RPMI8226 (cell line): ENCODE measurements at regions not wholly inside any gene's neighbourhood (a gene's known extent, or its start where the extent isn't known, plus 50 kb on each side); places are given as distances from the start of the nearest gene placed in this dataset.
"Not testable (repeated sequence)": the region's sequence is repeated elsewhere in the genome, so short reads cannot be mapped to it uniquely, and the experiment has no call there.

Source experiments
- DNase-seq: peaks from one replicate; pipeline ENCODE4 v3.0.0-alpha.2; 2015

- DNase-seq = no peak
Measured at GRCh38 chr4:158051401-158052235, 121.2 kb downstream of the GASK1B start.

DNA sequence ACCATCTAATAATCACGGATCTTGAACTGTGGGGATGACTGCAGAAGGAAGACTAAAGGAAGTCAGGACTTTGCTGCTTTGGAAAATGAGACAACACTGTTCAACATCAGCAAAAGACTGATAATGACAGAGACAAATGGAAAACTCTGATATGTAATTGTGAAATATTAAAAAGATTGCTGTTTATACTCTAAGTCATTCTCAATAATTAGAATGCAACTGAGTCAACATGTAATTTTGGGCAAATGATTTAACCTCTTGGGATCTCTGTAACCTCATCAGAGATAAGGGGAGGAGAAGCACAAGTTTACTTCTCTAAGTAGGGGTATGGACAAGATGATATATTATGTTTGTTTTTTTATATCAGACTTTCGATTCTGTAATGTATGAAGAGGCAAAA, 121.9 kb downstream of the GASK1B start:
- DNase-seq = no peak

GRCh38 chr4:158046345-158046744, 126.5 kb downstream of the GASK1B start:
- no peak for DNase-seq

DNA sequence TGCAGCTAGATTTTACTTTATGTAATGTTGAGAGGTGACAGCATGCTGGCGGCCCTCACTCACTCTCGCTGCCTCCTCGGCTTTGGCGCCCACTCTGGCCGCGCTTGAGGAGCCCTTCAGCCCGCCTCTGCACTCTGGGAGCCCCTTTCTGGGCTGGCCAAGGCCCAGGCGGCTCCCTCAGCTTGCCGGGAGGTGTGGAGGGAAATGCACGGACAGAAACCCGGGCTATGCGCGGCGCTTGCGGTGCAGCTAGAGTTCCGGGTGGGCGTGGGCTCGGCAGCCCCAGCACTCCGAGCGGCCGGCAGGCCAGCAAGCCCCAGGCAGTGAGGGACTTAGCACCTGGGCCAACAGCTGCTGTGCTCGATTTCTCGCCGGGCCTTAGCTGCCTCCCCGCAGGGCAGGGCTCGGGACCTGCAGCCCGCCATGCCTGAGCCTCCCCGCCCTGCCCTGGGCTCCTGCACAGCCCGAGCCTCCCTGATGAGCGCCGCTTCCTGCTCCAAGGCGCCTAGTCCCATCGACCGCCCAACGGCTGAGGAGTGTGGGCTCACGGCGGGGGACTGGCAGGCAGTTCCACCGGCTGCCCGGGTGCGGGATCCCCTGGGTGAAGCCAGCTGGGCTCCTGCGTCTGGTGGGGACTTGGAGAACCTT, 128.7 kb downstream of the GASK1B start:
- no peak for DNase-seq

DNA sequence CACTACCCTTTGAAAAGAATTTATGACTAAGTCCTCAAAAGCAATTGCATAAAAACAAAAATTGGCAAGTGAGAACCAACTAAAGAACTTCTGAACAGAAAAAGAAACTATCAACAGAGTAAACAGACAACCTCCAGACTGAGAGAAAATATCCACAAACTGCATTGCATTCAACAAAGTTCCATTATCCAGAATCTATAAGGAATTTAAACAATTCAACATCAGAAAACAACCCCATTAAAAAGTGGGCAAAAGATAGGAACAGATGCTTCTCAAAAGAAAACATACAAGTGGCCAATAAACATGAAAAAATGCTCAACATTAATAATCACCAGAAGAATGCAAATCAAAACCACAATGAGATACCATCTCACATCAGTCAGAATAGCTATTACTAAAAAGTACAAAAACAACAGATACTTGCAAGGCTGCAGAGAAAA, 130.2 kb downstream of the GASK1B start:
- DNase-seq = no peak

DNA sequence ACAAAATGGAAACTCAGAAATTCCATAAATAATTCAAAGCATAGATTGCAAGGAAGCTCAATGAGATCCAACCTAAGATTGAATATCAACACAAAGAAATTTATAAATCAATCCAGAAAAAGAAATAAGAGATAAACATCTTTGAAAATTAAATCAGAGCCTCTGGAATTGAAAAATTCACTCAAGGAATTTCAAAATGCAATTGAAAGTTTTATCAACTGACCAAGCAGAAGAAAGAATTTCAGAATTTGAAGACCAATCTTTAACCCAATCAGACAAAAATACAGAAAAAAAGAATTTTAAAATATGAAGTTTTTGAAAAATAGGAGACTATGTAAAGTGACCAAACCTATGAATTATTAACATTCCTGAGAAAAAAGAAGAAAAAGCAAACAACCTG, 134.1 kb downstream of the GASK1B start:
- DNase-seq = no peak

GRCh38 chr4:158036998-158037397, 135.8 kb downstream of the GASK1B start:
- DNase-seq = no peak

GRCh38 chr4:158035662-158036195, 137.1 kb downstream of the GASK1B start:
- no peak for DNase-seq

DNA sequence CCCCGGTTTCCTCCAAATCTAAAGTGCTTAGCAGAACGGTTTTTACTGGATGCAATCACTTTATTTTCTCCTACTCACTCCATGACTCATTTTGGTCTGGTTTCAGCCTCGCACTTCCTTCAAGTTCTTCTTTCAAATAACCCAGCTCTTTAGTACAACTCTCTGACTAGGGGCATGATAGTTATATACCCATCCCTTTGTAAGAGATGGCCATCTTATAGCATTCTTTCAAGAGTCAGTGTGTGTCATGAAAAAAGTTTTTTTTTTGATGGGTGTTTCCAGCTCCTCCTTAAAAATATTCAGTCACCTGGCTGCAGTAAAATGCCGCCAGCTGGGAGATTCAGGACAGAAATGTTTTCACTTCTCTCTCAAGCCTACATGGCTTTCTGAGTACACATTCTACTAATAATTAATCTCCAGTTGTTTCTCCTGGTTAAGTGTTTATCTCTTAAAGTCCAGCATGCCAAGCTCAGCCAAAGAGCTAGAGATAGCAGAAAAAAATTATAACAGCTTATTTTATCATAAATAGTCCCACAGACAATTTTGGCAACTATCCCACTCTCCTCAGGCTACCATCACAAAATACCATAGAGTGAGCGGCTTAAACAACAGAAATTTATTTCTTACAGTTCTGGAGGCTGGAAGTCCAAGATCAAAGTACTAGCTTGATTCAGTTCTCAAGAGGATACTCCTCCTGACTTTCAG, 139.3 kb downstream of the GASK1B start:
- no peak for DNase-seq

- DNase-seq = no peak
Measured at GRCh38 chr4:158032733-158033415, 140.0 kb downstream of the GASK1B start.

DNA sequence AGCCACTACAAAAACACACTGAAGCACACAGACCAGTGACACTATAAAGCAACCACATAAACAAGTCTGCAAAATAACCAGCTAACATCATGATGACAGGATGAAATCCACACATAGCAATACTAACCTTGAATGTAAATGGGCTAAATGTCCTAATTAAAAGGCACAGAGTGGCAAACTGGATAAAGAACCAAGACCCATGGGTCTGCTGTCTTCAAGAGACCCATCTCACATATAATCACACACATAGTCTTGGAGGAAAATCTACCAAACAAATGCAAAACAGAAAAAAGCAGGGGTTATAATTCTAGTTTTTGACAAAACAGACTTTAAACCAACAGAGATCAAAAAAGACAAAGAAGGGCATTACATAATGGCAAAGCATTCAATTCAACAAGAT, 144.4 kb downstream of the GASK1B start:
- DNase-seq = not testable (repeated sequence)

GRCh38 chr4:158025131-158025530, 147.7 kb downstream of the GASK1B start:
- no peak for DNase-seq

DNA sequence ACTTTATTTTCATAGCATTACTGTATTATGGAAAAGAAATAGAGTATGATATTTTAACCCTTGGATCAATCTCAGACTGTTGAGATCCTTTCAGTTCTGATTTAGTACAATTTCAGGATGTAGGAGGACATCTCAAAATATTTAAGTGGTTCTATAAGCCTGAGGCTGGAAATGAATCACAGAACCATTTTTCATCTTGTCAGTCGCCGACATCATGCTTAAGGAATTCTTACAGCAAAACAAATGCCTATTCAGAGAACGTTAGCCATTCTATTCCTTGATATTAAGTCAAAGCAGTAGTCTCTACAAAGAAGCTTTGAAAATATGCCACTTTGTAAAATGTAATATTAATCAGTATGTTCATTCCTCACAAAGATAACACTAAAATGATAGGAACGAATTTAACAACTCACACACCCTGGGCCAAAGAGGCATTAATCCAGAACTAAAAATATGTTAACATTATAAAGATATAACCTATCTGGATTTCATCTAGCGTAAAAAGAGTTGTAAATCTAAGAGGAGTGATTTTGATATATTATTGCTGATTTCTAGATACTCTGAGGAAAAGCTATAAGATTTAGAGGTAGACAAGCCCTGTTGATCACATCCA, 152.0 kb downstream of the GASK1B start:
- no peak for DNase-seq

DNA sequence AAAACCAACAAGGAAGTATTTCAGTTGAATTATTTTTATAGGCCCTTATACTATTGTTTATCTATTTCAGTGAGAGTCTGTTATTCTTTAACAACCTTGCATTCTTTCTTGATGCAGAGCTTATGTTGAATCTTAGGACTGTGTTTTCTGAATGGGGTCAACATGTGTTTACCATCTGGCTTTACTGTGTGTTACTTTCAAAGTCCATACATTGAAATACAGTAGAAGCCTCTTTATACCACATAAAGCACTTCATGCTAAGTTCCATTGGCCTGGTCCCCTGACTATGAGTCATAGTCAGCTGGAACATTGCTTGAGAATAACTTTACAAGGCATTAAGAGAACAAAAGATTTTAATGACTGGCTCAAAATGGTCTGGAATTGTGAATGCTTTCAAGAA, 152.6 kb downstream of the GASK1B start:
- no peak for DNase-seq

DNA sequence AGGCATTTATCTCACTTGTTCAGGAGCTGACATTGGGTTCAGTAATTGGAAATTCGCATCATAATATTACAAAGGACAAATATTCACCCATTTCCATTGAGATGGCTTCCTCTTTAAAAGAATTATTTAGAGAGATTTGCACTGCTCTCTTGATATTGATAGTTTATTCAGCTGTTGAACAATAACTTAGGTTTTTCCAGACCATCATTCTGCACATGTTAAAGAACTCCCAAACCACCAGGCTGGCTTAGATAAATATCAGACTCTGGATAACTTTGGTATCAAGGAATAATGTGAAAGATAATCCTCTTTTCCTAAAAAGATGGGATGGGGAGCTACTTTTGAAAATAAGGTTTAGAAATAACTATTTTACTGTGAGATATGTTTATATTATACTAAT, 154.0 kb downstream of the GASK1B start:
- DNase-seq = no peak

DNA sequence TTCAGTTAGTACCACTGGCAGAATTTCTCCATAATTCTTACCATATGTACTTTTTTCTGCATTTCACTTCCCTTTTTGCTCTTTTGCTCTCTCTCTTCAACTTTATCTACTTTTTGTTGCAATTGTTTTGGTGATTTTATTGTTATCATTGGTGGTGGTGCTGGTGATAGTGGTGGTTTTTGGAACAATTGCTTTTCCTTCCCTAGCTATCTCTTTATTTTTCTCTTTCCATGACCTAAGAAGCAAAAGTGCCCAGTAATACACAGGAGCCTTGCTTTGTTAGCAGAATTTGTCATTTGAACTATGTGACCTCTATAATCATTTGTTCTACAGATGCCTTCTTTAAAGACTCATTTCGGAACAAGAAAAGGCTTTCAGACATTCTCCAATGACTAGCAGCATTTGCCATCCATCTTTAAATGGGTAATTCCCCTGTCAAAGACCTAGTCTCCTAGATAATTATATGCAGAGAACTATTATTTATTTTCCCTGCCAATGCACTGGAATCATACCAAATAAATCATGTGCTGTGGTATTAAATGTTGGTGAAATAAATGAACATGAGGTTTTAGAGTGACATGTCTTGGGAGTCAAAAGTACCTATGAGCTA, 154.5 kb downstream of the GASK1B start:
- DNase-seq = no peak

- no peak for DNase-seq
Measured at GRCh38 chr4:158016511-158016910, 156.3 kb downstream of the GASK1B start.

DNA sequence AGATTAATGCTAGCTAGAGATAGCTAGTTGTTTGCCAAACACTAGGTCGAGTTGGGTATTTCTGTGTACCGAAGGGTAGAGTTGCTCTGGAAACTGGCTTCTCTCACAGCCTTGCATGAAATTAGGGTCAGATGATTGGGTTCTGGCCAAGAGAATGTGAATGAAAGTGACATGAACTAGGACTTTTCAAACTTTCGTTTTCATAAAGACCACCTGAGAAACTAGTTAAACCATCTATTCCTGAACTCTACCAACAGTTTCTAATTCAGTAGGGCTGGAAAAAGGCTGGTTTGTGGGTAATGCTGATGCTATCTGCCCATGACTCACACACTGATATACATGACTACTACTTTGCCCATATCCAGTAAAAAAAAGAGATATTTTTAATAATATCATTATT, 157.6 kb downstream of the GASK1B start:
- no peak for DNase-seq

DNA sequence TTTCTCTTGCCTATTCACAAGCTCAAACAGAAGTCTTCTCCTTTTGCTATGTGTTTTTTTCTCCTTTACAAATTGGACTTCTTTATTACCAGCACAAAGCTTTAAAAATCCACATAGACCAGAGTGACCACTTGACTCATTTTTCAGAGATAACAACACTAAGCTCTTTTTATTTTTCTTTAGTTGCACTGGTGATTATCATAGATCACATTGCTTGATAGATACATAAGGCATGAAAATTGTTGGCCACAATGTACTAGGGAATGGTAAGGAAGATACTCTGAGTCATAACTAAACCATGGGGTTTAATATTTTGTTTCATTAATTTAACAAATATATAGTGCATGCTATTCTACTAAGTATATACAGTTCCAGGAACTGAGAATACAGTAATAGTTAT, 159.0 kb downstream of the GASK1B start:
- DNase-seq = no peak

DNA sequence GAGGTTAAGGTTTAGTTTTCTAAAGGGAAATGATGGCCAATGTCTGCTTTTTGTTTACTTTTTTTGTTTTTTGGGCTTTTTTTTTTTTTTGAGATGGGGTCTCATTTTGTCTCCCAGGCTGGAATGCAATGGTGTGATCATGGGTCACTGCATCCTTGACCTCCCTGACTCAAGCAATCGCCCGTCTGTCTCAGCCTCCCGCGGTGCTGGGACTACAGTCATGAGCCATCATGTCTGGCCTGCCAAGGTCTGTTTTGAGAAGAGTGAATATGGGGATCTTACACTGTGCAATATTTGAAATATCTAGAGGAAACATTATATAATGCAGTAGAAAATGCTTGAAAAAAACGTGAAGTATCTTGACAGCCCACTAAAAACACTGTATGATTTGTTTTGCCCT, 162.5 kb downstream of the GASK1B start:
- DNase-seq = no peak

DNA sequence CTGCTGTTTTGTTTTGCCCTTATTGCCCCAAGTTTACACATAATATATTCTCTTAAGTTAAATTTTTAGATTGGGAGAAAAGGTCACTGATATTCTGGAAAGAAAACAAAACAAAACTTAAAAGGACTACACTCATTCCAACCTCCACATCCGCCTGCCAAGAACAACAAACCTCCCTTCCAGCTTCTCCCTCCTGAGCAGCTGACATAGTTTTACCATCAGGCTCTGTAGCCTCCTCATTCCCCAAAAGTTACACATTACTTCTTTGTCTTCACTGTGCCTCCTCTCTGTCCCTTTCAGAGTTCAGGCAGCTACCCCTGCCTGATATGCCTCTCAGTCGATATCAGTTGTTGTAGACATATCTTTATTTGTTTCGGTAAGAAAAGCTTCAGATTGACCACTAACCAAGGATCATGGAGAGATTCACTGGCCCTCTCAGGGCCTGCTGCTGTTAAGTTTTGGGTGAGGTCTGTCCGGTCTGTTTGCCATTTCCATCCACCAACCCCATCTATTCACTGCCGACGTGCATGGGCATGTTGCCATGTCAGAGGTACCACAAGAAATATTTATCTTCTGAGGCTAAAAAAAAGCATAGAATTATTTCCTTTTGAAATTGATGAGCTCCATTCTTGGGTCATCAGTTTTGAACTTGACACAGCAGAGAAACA, 164.1 kb downstream of the GASK1B start:
- DNase-seq = no peak

DNA sequence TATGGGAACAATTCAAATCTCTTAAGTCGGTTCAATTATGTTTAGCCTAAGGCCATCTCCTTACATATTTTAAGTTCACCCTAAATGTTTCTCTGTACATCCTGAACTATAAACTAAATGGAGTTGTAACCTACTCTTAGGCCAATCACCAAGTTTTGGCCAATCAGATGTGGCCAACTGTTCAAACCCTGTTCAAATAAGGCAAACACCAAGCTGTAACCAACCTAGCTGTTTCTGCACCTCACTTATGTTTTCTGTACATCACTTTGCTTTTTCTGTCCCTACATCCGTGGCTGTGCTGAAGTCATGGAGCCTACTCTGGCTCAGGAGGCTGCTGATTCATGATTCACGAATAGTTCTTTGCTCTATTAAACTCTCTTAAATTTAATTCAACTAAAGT, 165.3 kb downstream of the GASK1B start:
- no peak for DNase-seq
